ENCODE measurements at regions not wholly inside any gene's neighbourhood (a gene's known extent, or its start where the extent isn't known, plus 50 kb on each side); places are given as distances from the start of the nearest gene placed in this dataset.

DNA sequence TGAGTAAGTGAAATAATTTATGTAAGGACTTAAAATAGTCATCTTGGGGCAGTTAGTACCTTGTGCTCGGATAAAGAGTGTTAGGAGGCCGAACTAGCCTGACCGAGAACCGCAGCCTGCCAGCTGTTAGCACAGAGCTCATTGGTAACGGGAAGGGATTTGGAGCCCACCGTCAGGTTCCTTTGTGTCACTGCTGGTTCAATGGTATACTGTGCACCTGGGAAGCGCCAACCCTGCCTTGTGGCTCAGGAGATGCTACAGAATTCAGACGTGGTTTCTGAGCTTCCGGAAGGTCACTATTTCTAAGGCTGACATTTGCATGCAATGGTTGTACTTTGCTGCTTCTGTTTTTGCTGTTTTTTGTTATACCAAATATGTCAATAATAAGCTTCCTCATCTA lies 403.5 kb downstream of the CADM1 start:
- TF ChIP-seq CTCF (IDR thresholded peaks at IDR 0.05; ENCODE audit: poor library complexity) (no peak), EZH2phosphoT487 (IDR thresholded peaks at IDR 0.05; ENCODE audit: low read depth, severe bottlenecking, unreplicated experiment) (no peak), EZH2 (IDR thresholded peaks at IDR 0.05; ENCODE audit: borderline replicate concordance) (no peak)
